ENCODE measurements at regions not wholly inside any gene's neighbourhood (a gene's known extent, or its start where the extent isn't known, plus 50 kb on each side); places are given as distances from the start of the nearest gene placed in this dataset.

GRCh38 chr16:13438064-13438463 is 481.9 kb upstream of the ERCC4 start:
- TF ChIP-seq, protein P1, sequence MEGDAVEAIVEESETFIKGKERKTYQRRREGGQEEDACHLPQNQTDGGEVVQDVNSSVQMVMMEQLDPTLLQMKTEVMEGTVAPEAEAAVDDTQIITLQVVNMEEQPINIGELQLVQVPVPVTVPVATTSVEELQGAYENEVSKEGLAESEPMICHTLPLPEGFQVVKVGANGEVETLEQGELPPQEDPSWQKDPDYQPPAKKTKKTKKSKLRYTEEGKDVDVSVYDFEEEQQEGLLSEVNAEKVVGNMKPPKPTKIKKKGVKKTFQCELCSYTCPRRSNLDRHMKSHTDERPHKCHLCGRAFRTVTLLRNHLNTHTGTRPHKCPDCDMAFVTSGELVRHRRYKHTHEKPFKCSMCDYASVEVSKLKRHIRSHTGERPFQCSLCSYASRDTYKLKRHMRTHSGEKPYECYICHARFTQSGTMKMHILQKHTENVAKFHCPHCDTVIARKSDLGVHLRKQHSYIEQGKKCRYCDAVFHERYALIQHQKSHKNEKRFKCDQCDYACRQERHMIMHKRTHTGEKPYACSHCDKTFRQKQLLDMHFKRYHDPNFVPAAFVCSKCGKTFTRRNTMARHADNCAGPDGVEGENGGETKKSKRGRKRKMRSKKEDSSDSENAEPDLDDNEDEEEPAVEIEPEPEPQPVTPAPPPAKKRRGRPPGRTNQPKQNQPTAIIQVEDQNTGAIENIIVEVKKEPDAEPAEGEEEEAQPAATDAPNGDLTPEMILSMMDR (IDR thresholded peaks at IDR 0.05 in 2 of 3, conservative IDR thresholded peaks at IDR 0.05 in 1 of 3; ENCODE audit: borderline replicate concordance in 1 of 3, insufficient read depth in 1 of 3, low read depth in 2 of 3, low read length in 2 of 3), result no peak
- no peak for TF ChIP-seq ATF3 (IDR thresholded peaks at IDR 0.05)
- TF ChIP-seq, protein P2, sequence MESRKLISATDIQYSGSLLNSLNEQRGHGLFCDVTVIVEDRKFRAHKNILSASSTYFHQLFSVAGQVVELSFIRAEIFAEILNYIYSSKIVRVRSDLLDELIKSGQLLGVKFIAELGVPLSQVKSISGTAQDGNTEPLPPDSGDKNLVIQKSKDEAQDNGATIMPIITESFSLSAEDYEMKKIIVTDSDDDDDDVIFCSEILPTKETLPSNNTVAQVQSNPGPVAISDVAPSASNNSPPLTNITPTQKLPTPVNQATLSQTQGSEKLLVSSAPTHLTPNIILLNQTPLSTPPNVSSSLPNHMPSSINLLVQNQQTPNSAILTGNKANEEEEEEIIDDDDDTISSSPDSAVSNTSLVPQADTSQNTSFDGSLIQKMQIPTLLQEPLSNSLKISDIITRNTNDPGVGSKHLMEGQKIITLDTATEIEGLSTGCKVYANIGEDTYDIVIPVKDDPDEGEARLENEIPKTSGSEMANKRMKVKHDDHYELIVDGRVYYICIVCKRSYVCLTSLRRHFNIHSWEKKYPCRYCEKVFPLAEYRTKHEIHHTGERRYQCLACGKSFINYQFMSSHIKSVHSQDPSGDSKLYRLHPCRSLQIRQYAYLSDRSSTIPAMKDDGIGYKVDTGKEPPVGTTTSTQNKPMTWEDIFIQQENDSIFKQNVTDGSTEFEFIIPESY (IDR thresholded peaks at IDR 0.05; ENCODE audit: extremely low read depth, insufficient replicate concordance, low read length), result no peak
- TF ChIP-seq ZNF274 (IDR thresholded peaks at IDR 0.05; ENCODE audit: low read depth, low read length), result no peak
- TF ChIP-seq RAD21 (IDR thresholded peaks at IDR 0.05; ENCODE audit: low read depth), result no peak
- TF ChIP-seq POLR2A (IDR thresholded peaks at IDR 0.05; ENCODE audit: borderline replicate concordance, extremely low read depth, insufficient read depth, insufficient read length), result no peak
- no peak for TF ChIP-seq CEBPB (IDR thresholded peaks at IDR 0.05; ENCODE audit: low read depth)
- TF ChIP-seq YY1 (IDR thresholded peaks at IDR 0.05; ENCODE audit: extremely low read depth, insufficient replicate concordance, low read depth, low read length), result no peak
- TF ChIP-seq, protein P3, sequence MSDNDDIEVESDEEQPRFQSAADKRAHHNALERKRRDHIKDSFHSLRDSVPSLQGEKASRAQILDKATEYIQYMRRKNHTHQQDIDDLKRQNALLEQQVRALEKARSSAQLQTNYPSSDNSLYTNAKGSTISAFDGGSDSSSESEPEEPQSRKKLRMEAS (IDR thresholded peaks at IDR 0.05), result no peak
